Fibroblast of lung (primary cell): ENCODE measurements at regions not wholly inside any gene's neighbourhood (a gene's known extent, or its start where the extent isn't known, plus 50 kb on each side); places are given as distances from the start of the nearest gene placed in this dataset.

ENCODE experiments used
- CTCF ChIP-seq, 2 donors: IDR thresholded peaks in 1 of 2; conservative IDR thresholded peaks in 1 of 2; 1 replicate in 1 of 2; 2 replicates in 1 of 2; pipeline ENCODE4 v1.5.1; 2011 to 2012; ENCODE audit warnings: low read length in 2 of 2, control low read depth in 1 of 2, inconsistent platforms in 1 of 2, low read depth in 1 of 2, mild to moderate bottlenecking in 1 of 2
- EZH2 ChIP-seq: IDR thresholded peaks from 2 replicates; pipeline ENCODE4 v1.5.1; 2012; ENCODE audit warnings: low read length, control low read depth, mild to moderate bottlenecking; ENCODE audit errors: missing control alignments

GRCh38 chr6:165820934-165821333 lies 157.9 kb upstream of the PDE10A start:
- TF ChIP-seq CTCF (conservative IDR thresholded peaks at IDR 0.05 in 1 of 2, IDR thresholded peaks at IDR 0.05 in 1 of 2; ENCODE audit: low read depth in 1 of 2, low read length in 2 of 2): no peak
- TF ChIP-seq EZH2: no peak
